Lower lobe of right lung (tissue), 2 donors: ENCODE measurements at regions not wholly inside any gene's neighbourhood (a gene's known extent, or its start where the extent isn't known, plus 50 kb on each side); places are given as distances from the start of the nearest gene placed in this dataset.

Source experiments
- ATAC-seq, 2 donors: fragments of 200-7000 bp; cut with Tn5 transposase; one replicate each; pipeline ENCODE4 v1.9.1; 2020 to 2022; ENCODE audit warnings: mild to moderate bottlenecking in 2 of 2, moderate library complexity in 2 of 2
- DNase-seq: peaks from one replicate; pipeline ENCODE4 v3.0.0-alpha.2; 2020
- H3K27ac ChIP-seq: fragments of 200-600 bp; one replicate; pipeline ENCODE4 v1.8.0; 2022
- H3K27me3 ChIP-seq: fragments of 200-600 bp; one replicate; pipeline ENCODE4 v1.8.0; 2022; ENCODE audit warnings: low read depth
- H3K36me3 ChIP-seq: fragments of 200-600 bp; one replicate; pipeline ENCODE4 v1.8.0; 2022; ENCODE audit warnings: mild to moderate bottlenecking
- H3K4me1 ChIP-seq: fragments of 200-600 bp; one replicate; pipeline ENCODE4 v1.8.0; 2022
- H3K4me3 ChIP-seq: fragments of 200-600 bp; one replicate; pipeline ENCODE4 v1.8.0; 2022; ENCODE audit warnings: mild to moderate bottlenecking
- H3K9me3 ChIP-seq: fragments of 200-600 bp; one replicate; pipeline ENCODE4 v1.8.0; 2022
- CTCF ChIP-seq: fragments of 200-600 bp; IDR thresholded peaks from one replicate; pipeline ENCODE4 v1.8.0; 2022; ENCODE audit warnings: antibody characterized with exemption, mild to moderate bottlenecking
- intact Hi-C: fragments of 100-400 bp; cut with DNase I; formaldehyde crosslinking; loops from one replicate; pipeline ENCODE4 v1.11.0; 2022
- donor health status: DM: no; HTN: yes; CAD: no; lungs with severe emphysema.

- no peak overlapping the region for H3K27ac ChIP-seq
- no peak overlapping the region for H3K4me3 ChIP-seq
- no peaks in the 10 kb centered on the region for H3K27me3 ChIP-seq
- DNase-seq = no peak
- H3K9me3 ChIP-seq = no peaks in the 10 kb centered on the region
- intact Hi-C loops = no loop called here
- no peaks in the 10 kb centered on the region for H3K4me1 ChIP-seq
- ATAC-seq = no peak
- no peak for TF ChIP-seq CTCF
- H3K36me3 ChIP-seq = no peaks in the 10 kb centered on the region
These were observed 86.1 kb downstream of the MAGEC1 start for GRCh38 chrX:141989815-141990214.

GRCh38 chrX:141989134-141989533, 85.4 kb downstream of the MAGEC1 start:
- DNase-seq (no peak), ATAC-seq (no peak)
- Histone ChIP-seq H3K9me3 (no peaks in the 10 kb centered on the region), H3K36me3 (no peaks in the 10 kb centered on the region), H3K4me1 (no peaks in the 10 kb centered on the region), H3K4me3 (no peak overlapping the region), H3K27me3 (no peaks in the 10 kb centered on the region), H3K27ac (no peak overlapping the region)
- no peak for TF ChIP-seq CTCF
- intact Hi-C loops = no loop called here

DNA sequence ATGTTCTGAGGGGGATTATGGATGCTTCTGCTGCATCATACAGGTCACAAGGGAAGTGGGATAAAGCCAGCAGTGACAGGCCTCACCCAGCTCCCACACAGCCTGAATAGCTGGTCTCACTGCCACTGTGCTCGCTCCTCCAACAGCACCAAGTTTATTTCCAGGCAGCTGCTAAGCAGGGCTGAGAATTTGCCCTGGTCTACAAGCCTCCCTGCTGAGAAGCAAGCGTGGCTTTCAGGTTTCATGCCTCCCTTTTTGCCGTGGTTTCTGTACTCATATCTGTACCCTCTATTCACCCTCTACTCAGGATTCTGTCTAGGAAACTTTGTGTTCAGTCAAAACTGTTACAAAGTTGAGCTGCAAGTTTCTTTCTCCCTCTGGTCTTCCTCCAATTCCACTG, 78.6 kb downstream of the MAGEC1 start:
- Histone ChIP-seq H3K36me3 (no peaks in the 10 kb centered on the region), H3K9me3 (no peaks in the 10 kb centered on the region), H3K4me3 (no peak overlapping the region), H3K4me1 (no peaks in the 10 kb centered on the region), H3K27ac (no peak overlapping the region), H3K27me3 (no peaks in the 10 kb centered on the region)
- DNase-seq = no peak
- TF ChIP-seq CTCF = no peak
- intact Hi-C loops = no loop called here
- no peak for ATAC-seq

- no peaks in the 10 kb centered on the region for H3K4me1 ChIP-seq
- no peak for TF ChIP-seq CTCF
- DNase-seq (no peak), ATAC-seq (no peak)
- H3K36me3 ChIP-seq = no peaks in the 10 kb centered on the region
- intact Hi-C loops = no loop called here
- H3K9me3 ChIP-seq = no peaks in the 10 kb centered on the region
- no peak overlapping the region for H3K27ac ChIP-seq
- no peaks in the 10 kb centered on the region for H3K27me3 ChIP-seq
- no peak overlapping the region for H3K4me3 ChIP-seq
These were observed 72.1 kb downstream of the MAGEC1 start for GRCh38 chrX:141975839-141976238.

DNA sequence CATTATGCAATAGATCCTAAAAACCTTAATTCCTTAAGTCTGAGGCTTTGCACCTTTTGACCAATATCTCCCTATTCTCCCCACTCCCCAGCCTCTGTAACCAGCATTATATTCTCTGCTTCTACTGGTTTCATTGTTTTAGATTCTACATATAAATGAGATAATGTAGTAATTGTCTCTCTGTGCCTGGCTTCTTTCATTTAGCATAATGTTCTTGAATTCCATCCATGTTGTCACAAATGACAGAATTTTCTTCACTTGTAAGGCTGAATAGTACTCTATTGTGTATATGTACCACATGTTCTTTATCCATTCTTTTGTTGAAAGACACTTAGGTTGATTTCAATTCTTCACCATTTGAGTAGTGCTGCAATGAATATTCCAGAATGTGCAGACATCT, 66.0 kb downstream of the MAGEC1 start:
- no peak for TF ChIP-seq CTCF
- Histone ChIP-seq H3K4me3 (no peak overlapping the region), H3K27me3 (no peaks in the 10 kb centered on the region), H3K4me1 (no peaks in the 10 kb centered on the region), H3K27ac (no peak overlapping the region), H3K9me3 (no peaks in the 10 kb centered on the region), H3K36me3 (no peaks in the 10 kb centered on the region)
- no peak for DNase-seq
- intact Hi-C loops = no loop called here
- no peak for ATAC-seq

GRCh38 chrX:141960578-141960977, 56.9 kb downstream of the MAGEC1 start:
- H3K27ac ChIP-seq = no peak overlapping the region
- intact Hi-C loops = no loop called here
- H3K27me3 ChIP-seq = no peaks in the 10 kb centered on the region
- H3K36me3 ChIP-seq = no peaks in the 10 kb centered on the region
- no peak for DNase-seq
- no peak overlapping the region for H3K4me3 ChIP-seq
- H3K9me3 ChIP-seq = no peaks in the 10 kb centered on the region
- ATAC-seq = no peak
- H3K4me1 ChIP-seq = no peaks in the 10 kb centered on the region
- TF ChIP-seq CTCF = no peak
